ENCODE measurements at regions not wholly inside any gene's neighbourhood (a gene's known extent, or its start where the extent isn't known, plus 50 kb on each side); places are given as distances from the start of the nearest gene placed in this dataset.

DNA sequence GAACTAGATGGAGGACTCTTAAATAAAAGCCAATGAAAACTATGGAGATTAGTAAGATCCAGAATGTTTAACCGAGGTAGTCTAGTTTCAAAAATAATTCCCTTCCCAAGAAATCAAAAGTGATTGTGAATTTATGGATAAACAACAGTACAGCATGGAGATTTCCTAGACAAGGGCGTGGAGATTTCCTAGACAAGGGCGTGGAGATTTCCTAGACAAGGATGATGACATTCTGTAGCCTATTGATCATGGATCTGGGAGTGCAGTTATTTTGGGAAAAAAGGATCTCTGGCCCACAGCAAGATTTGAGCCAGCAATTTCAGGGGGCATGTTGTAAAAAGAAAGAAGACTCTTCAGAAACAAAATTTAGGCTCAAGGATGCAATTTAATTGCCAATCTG is 175.3 kb downstream of the RAP2B start:
- TF ChIP-seq, protein P1, sequence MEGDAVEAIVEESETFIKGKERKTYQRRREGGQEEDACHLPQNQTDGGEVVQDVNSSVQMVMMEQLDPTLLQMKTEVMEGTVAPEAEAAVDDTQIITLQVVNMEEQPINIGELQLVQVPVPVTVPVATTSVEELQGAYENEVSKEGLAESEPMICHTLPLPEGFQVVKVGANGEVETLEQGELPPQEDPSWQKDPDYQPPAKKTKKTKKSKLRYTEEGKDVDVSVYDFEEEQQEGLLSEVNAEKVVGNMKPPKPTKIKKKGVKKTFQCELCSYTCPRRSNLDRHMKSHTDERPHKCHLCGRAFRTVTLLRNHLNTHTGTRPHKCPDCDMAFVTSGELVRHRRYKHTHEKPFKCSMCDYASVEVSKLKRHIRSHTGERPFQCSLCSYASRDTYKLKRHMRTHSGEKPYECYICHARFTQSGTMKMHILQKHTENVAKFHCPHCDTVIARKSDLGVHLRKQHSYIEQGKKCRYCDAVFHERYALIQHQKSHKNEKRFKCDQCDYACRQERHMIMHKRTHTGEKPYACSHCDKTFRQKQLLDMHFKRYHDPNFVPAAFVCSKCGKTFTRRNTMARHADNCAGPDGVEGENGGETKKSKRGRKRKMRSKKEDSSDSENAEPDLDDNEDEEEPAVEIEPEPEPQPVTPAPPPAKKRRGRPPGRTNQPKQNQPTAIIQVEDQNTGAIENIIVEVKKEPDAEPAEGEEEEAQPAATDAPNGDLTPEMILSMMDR (IDR thresholded peaks at IDR 0.05), result no peak
- TF ChIP-seq EZH2 (IDR thresholded peaks at IDR 0.05) (no peak), EZH2phosphoT487 (IDR thresholded peaks at IDR 0.05) (no peak)
